ENCODE measurements at regions not wholly inside any gene's neighbourhood (a gene's known extent, or its start where the extent isn't known, plus 50 kb on each side); places are given as distances from the start of the nearest gene placed in this dataset.
A peak's percentile ranks its signal among the peaks of the same experiment; 100 is the strongest.
"Not testable (repeated sequence)": the region's sequence is repeated elsewhere in the genome, so short reads cannot be mapped to it uniquely, and the experiment has no call there.

GRCh38 chr3:184479426-184480126, 82.0 kb upstream of the EPHB3 start:
- peak; percentile 37 to 63 for DNase-seq

- no peak for DNase-seq
Measured at GRCh38 chr3:184480831-184481230, 80.8 kb upstream of the EPHB3 start.

GRCh38 chr3:184481984-184482671, 79.5 kb upstream of the EPHB3 start:
- DNase-seq: no peak

- DNase-seq: no peak
Measured at GRCh38 chr3:184485241-184485640, 76.3 kb upstream of the EPHB3 start.

- DNase-seq: no peak
Measured at GRCh38 chr3:184485906-184486305, 75.7 kb upstream of the EPHB3 start.

- no peak for DNase-seq
Measured at GRCh38 chr3:184486614-184487013, 75.0 kb upstream of the EPHB3 start.

- DNase-seq: no peak
Measured at GRCh38 chr3:184488577-184488976, 73.0 kb upstream of the EPHB3 start.

- DNase-seq: no peak
Measured at GRCh38 chr3:184489268-184489841, 72.2 kb upstream of the EPHB3 start.

- DNase-seq: no peak
Measured at GRCh38 chr3:184491011-184491576, 70.5 kb upstream of the EPHB3 start.

GRCh38 chr3:184491867-184492615, 69.5 kb upstream of the EPHB3 start:
- peak; percentile 54 to 80 for DNase-seq

- no peak for DNase-seq
Measured at GRCh38 chr3:184496933-184497332, 64.7 kb upstream of the EPHB3 start.

GRCh38 chr3:184497804-184498203, 63.8 kb upstream of the EPHB3 start:
- DNase-seq: peak; percentile 54 to 60

GRCh38 chr3:184498986-184499606, 62.5 kb upstream of the EPHB3 start:
- peak in 1 of 2 donors; percentile 29 for DNase-seq

- no peak for DNase-seq
Measured at GRCh38 chr3:184500344-184500923, 61.2 kb upstream of the EPHB3 start.

- no peak for DNase-seq
Measured at GRCh38 chr3:184502123-184502667, 59.4 kb upstream of the EPHB3 start.

GRCh38 chr3:184502841-184503240, 58.7 kb upstream of the EPHB3 start:
- DNase-seq: not testable (repeated sequence)

- no peak for DNase-seq
Measured at GRCh38 chr3:184503647-184504046, 57.9 kb upstream of the EPHB3 start.

- no peak for DNase-seq
Measured at GRCh38 chr3:184505076-184505878, 56.3 kb upstream of the EPHB3 start.

- DNase-seq: no peak
Measured at GRCh38 chr3:184506561-184506991, 55.0 kb upstream of the EPHB3 start.

- DNase-seq: no peak
Measured at GRCh38 chr3:184508938-184509337, 52.6 kb upstream of the EPHB3 start.

GRCh38 chr3:184511741-184512140, 49.8 kb upstream of the EPHB3 start:
- DNase-seq: no peak
